H1 (cell line): ENCODE measurements at regions not wholly inside any gene's neighbourhood (a gene's known extent, or its start where the extent isn't known, plus 50 kb on each side); places are given as distances from the start of the nearest gene placed in this dataset.

ENCODE experiments used
- CTCF ChIA-PET: fragments of 300-600 bp; sonication (Branson Sonifier 250); formaldehyde crosslinking; loops from one replicate; lab custom pipeline; 2021; ENCODE audit not compliant: partially characterized antibody; lab: Charles Lee
- POLR2A ChIA-PET: fragments of 300-600 bp; sonication (Branson Sonifier 250); formaldehyde crosslinking; loops from one replicate; lab custom pipeline; 2021; ENCODE audit warnings: inconsistent platforms; ENCODE audit not compliant: partially characterized antibody; lab: Charles Lee
- DNase-seq, 2 experiments: peaks; one replicate each; pipeline versions ENCODE4 v3.0.0 to v3.0.0-alpha.2; 2010 to 2022; ENCODE audit warnings: low spot score in 2 of 2, low read depth in 1 of 2, mixed read lengths in 1 of 2
- FAIRE-seq: peaks from 2 replicates; lab custom pipeline; 2011; peaks lifted over from hg19 to GRCh38; lab: Jason Lieb, UNC
- H2AFZ ChIP-seq: 2 replicates; pipeline ENCODE4 v1.8.1; 2012; ENCODE audit warnings: low read length, inconsistent platforms
- H2AK5ac ChIP-seq: 2 replicates; pipeline ENCODE4 v1.6.1; 2013; ENCODE audit warnings: low read depth, low read length
- H2BK120ac ChIP-seq: replicated peaks from 2 replicates; pipeline ENCODE3; 2013; ENCODE audit warnings: low read depth, low read length, inconsistent platforms
- H2BK12ac ChIP-seq: 2 replicates; pipeline ENCODE4 v1.6.1; 2013; ENCODE audit warnings: low read depth, low read length
- H2BK15ac ChIP-seq: 2 replicates; pipeline ENCODE4 v1.6.1; 2013; ENCODE audit warnings: low read length
- H2BK20ac ChIP-seq: 2 replicates; pipeline ENCODE4 v1.6.1; 2013; ENCODE audit warnings: low read length
- H2BK5ac ChIP-seq: 2 replicates; pipeline ENCODE4 v1.6.1; 2013; ENCODE audit warnings: low read depth, low read length
- H3K14ac ChIP-seq: 2 replicates; pipeline ENCODE4 v1.6.1; 2013; ENCODE audit warnings: inconsistent platforms; ENCODE audit not compliant: insufficient read length
- H3K18ac ChIP-seq: 2 replicates; pipeline ENCODE4 v1.6.1; 2013; ENCODE audit warnings: low read length; ENCODE audit errors: extremely low read depth
- H3K23ac ChIP-seq: 2 replicates; pipeline ENCODE4 v1.6.1; 2013; ENCODE audit warnings: inconsistent platforms; ENCODE audit not compliant: insufficient read length
- H3K23me2 ChIP-seq: 2 replicates; pipeline ENCODE4 v1.6.1; 2013; ENCODE audit warnings: low read depth, low read length
- H3K27ac ChIP-seq: 2 replicates; pipeline ENCODE4 v1.6.1; 2011; ENCODE audit warnings: low read depth, low read length, inconsistent platforms
- H3K27me3 ChIP-seq, 4 experiments: replicated peaks in 1 of 4; 1 replicate in 1 of 4; 2 replicates in 3 of 4; pipeline versions ENCODE4 v1.6.1 to v1.8.1; 2011 to 2013; ENCODE audit warnings: low read length in 3 of 4, mild to moderate bottlenecking in 3 of 4, inconsistent platforms in 2 of 4, mixed read lengths in 2 of 4, moderate library complexity in 1 of 4; ENCODE audit not compliant: control insufficient read depth in 3 of 4, insufficient read depth in 3 of 4; ENCODE audit errors: extremely low read depth in 1 of 4
- H3K36me3 ChIP-seq, 4 experiments: 2 replicates each; pipeline versions ENCODE4 v1.6.1 to v1.8.1; 2011 to 2013; ENCODE audit warnings: mild to moderate bottlenecking in 4 of 4, low read length in 3 of 4, moderate library complexity in 2 of 4, control low read depth in 1 of 4, inconsistent platforms in 1 of 4; ENCODE audit not compliant: insufficient read depth in 4 of 4, control insufficient read depth in 2 of 4
- H3K4ac ChIP-seq: replicated peaks from 2 replicates; pipeline ENCODE3; 2013; ENCODE audit warnings: low read length, low read depth, mixed read lengths, inconsistent platforms; ENCODE audit not compliant: insufficient read length
- H3K4me1 ChIP-seq, 4 experiments: replicated peaks in 1 of 4; 1 replicate in 1 of 4; 2 replicates in 3 of 4; pipeline versions ENCODE4 v1.6.1 to v1.8.1; 2011 to 2013; ENCODE audit warnings: low read length in 3 of 4, inconsistent platforms in 2 of 4, mixed read lengths in 1 of 4; ENCODE audit not compliant: insufficient read depth in 4 of 4, control insufficient read depth in 3 of 4
- H3K4me2 ChIP-seq, 2 experiments: 2 replicates each; pipeline versions ENCODE4 v1.6.1 to v1.8.1; 2011 to 2013; ENCODE audit warnings: low read depth in 2 of 2, low read length in 2 of 2, control low read depth in 1 of 2, inconsistent platforms in 1 of 2, mild to moderate bottlenecking in 1 of 2; ENCODE audit not compliant: insufficient read depth in 1 of 2
- H3K4me3 ChIP-seq, 4 experiments: fragments of 200-600, 300-600 bp in 1 of 4; sonication (generic), shearing (Covaris generic), sonication (Bioruptor Twin) in 1 of 4; 2 replicates each; pipeline versions ENCODE4 v1.5.1 to v1.8.1; 2011 to 2016; ENCODE audit warnings: low read length in 4 of 4, low read depth in 3 of 4, control low read depth in 2 of 4, inconsistent platforms in 2 of 4, mild to moderate bottlenecking in 2 of 4, mixed read lengths in 1 of 4, moderate library complexity in 1 of 4; ENCODE audit not compliant: insufficient read depth in 2 of 4; ENCODE audit errors: extremely low read depth in 1 of 4
- H3K56ac ChIP-seq: replicated peaks from 2 replicates; pipeline ENCODE3; 2013; ENCODE audit warnings: low read depth, mild to moderate bottlenecking, mixed read lengths, low read length, inconsistent platforms; ENCODE audit not compliant: insufficient read length
- H3K79me1 ChIP-seq: 2 replicates; pipeline ENCODE4 v1.6.1; 2013; ENCODE audit warnings: low read depth, low read length, control low read depth
- H3K79me2 ChIP-seq, 2 experiments: 2 replicates each; pipeline versions ENCODE4 v1.6.1 to v1.8.1; 2012 to 2013; ENCODE audit warnings: low read length in 2 of 2, mild to moderate bottlenecking in 2 of 2, inconsistent platforms in 1 of 2; ENCODE audit not compliant: insufficient read depth in 2 of 2, control insufficient read depth in 1 of 2
- H3K9ac ChIP-seq, 4 experiments: replicated peaks in 1 of 4; 1 replicate in 1 of 4; 2 replicates in 3 of 4; pipeline versions ENCODE4 v1.6.1 to v1.8.1; 2011 to 2013; ENCODE audit warnings: low read depth in 3 of 4, low read length in 3 of 4, control low read depth in 2 of 4, mild to moderate bottlenecking in 2 of 4, moderate library complexity in 2 of 4, inconsistent platforms in 1 of 4; ENCODE audit errors: extremely low read depth in 1 of 4
- H3K9me3 ChIP-seq, 2 experiments: 2 replicates each; pipeline versions ENCODE4 v1.6.1 to v1.8.1; 2012 to 2013; ENCODE audit warnings: mild to moderate bottlenecking in 2 of 2, moderate library complexity in 2 of 2, control low read depth in 1 of 2, inconsistent platforms in 1 of 2, low read depth in 1 of 2, low read length in 1 of 2, mixed read lengths in 1 of 2; ENCODE audit not compliant: insufficient read depth in 2 of 2
- H4K20me1 ChIP-seq, 2 experiments: replicated peaks in 1 of 2; 2 replicates each; pipeline versions ENCODE3 to v1.8.1; 2011 to 2013; ENCODE audit warnings: inconsistent platforms in 2 of 2, low read length in 2 of 2, mild to moderate bottlenecking in 1 of 2; ENCODE audit not compliant: insufficient read depth in 2 of 2, control insufficient read depth in 1 of 2
- H4K5ac ChIP-seq: 2 replicates; pipeline ENCODE4 v1.6.1; 2013; ENCODE audit warnings: low read length, low read depth, mixed read lengths, inconsistent platforms; ENCODE audit not compliant: insufficient read length
- H4K8ac ChIP-seq: 2 replicates; pipeline ENCODE4 v1.8.0; 2013; ENCODE audit warnings: mild to moderate bottlenecking, moderate library complexity, low read length, inconsistent platforms; ENCODE audit not compliant: insufficient read depth; ENCODE audit errors: extremely low read depth
- H4K91ac ChIP-seq: replicated peaks from 2 replicates; pipeline ENCODE3; 2013; ENCODE audit warnings: low read length, mixed read lengths, inconsistent platforms; ENCODE audit not compliant: insufficient read length
- GTF2F1 ChIP-seq: IDR thresholded peaks from 2 replicates; pipeline ENCODE4 v1.6.1; 2012; ENCODE audit warnings: low read depth, low read length, improper control_type of control experiment, borderline replicate concordance
- RXRA ChIP-seq: IDR thresholded peaks from 2 replicates; pipeline ENCODE4 v1.6.1; 2011; ENCODE audit warnings: low read depth, mild to moderate bottlenecking, low read length, moderate library complexity; ENCODE audit not compliant: insufficient read depth
- SIRT6 ChIP-seq: IDR thresholded peaks from one replicate; pipeline ENCODE4 v1.7.1; 2012; ENCODE audit warnings: low read length, inconsistent platforms
- USF2 ChIP-seq: IDR thresholded peaks from 2 replicates; pipeline ENCODE4 v1.6.1; 2011; ENCODE audit warnings: low read length, improper control_type of control experiment
- YY1 ChIP-seq: IDR thresholded peaks from 2 replicates; pipeline ENCODE4 v1.6.1; 2011; ENCODE audit warnings: low read depth, mild to moderate bottlenecking, low read length
- WGBS, 2 experiments: shearing (Covaris generic) in 1 of 2; methylation state at CpG; one replicate each; pipeline versions ENCODE4 v1.1.6 to v1.1.7; 2013 to 2015; ENCODE audit warnings: low lambda C conversion rate in 2 of 2, mixed read lengths in 2 of 2, inconsistent platforms in 1 of 2, low coverage in 1 of 2, missing lambda C conversion rate in 1 of 2; ENCODE audit not compliant: insufficient replicate concordance in 2 of 2, insufficient coverage in 1 of 2, insufficient read length in 1 of 2; ENCODE audit errors: extremely low coverage in 1 of 2, missing lambda C conversion rate in 1 of 2; 5-methylcytosine and 5-hydroxymethylcytosine counted together

GRCh38 chr9:75826314-75826713 is 64.2 kb upstream of the PCSK5 start:
- 89% methylated on average over 2 of the region's 2 CpGs; no CpG with 5 or more reads in 1 of the 2 experiments for WGBS, 2 experiments

More at GRCh38 chr9:75826314-75826713, 64.2 kb upstream of the PCSK5 start:
- ChIA-PET POLR2A (no interaction called here), CTCF (interaction anchor here (1.4 kb wide), 1 partner anchor 40 kb away, joined by 4 read pairs; no protein-coding TSS in a partner anchor)
- H2AK5ac ChIP-seq = no peak overlapping the region
- H3K56ac ChIP-seq = no peak overlapping the region
- H2BK15ac ChIP-seq = no peak overlapping the region
- no peaks in the 10 kb centered on the region for H3K9me3 ChIP-seq
- no peaks in the 10 kb centered on the region for H3K36me3 ChIP-seq
- no peak overlapping the region for H2BK5ac ChIP-seq
- TF ChIP-seq USF2 = no peak
- TF ChIP-seq SIRT6 = no peak
- no peak for TF ChIP-seq YY1
- TF ChIP-seq RXRA = no peak
- no peak for TF ChIP-seq GTF2F1
- FAIRE-seq (no peak), DNase-seq (no peak)
- no peaks in the 10 kb centered on the region for H3K27me3 ChIP-seq
- no peak overlapping the region for H2BK20ac ChIP-seq
- H3K14ac ChIP-seq = no peak overlapping the region
- H3K4me3 ChIP-seq = no peak overlapping the region
- no peaks in the 10 kb centered on the region for H3K79me2 ChIP-seq
- H4K8ac ChIP-seq = no peak overlapping the region
- no peak overlapping the region for H2BK120ac ChIP-seq
- no peaks in the 10 kb centered on the region for H3K4me1 ChIP-seq
- no peak overlapping the region for H3K4ac ChIP-seq
- no peaks in the 10 kb centered on the region for H3K79me1 ChIP-seq
- no peaks in the 10 kb centered on the region for H3K23me2 ChIP-seq
- no peak overlapping the region for H4K91ac ChIP-seq
- no peak overlapping the region for H2BK12ac ChIP-seq
- no peak overlapping the region for H3K9ac ChIP-seq
- no peak overlapping the region for H4K5ac ChIP-seq
- no peak overlapping the region for H3K27ac ChIP-seq
- no peaks in the 10 kb centered on the region for H4K20me1 ChIP-seq
- peak overlapping the region; percentile 37 for H3K23ac ChIP-seq
- no peak overlapping the region for H2AFZ ChIP-seq
- H3K18ac ChIP-seq = no peak overlapping the region
- H3K4me2 ChIP-seq = no peak overlapping the region
